Caki2 (cell line): ENCODE measurements at regions not wholly inside any gene's neighbourhood (a gene's known extent, or its start where the extent isn't known, plus 50 kb on each side); places are given as distances from the start of the nearest gene placed in this dataset.
"Not testable (repeated sequence)": the region's sequence is repeated elsewhere in the genome, so short reads cannot be mapped to it uniquely, and the experiment has no call there.

ENCODE experiments used
- DNase-seq: peaks from one replicate; pipeline ENCODE4 v3.0.0-alpha.2; 2015; ENCODE audit warnings: low read depth
- in situ Hi-C: cut with HindIII; loops from 2 replicates; pipeline ENCODE4 v1.10.0; 2016; ENCODE audit warnings: low sequenced_read_pairs, low pct_unique_long_range_greater_than_20kb, mixed read lengths

DNA sequence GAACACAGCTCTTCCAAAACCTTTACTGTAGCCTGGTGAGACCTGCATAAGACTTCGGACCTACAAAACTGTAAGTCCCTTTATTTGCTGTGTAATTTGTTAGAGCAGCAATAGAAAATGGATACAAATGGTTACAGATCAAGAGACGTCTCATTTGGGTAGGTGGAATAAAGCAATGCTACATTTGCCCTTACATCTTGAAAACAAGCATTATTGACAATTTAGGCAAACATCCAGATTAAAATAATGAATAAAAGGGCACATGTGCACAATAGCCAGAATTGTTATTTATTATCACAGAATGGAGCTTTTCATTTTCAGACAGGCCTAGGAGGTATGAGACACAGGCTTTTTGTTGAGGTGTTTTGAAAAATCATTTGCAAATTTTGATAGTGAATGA, 222.2 kb upstream of the CPHXL start:
- in situ Hi-C loops, result no loop called here
- DNase-seq, result no peak

DNA sequence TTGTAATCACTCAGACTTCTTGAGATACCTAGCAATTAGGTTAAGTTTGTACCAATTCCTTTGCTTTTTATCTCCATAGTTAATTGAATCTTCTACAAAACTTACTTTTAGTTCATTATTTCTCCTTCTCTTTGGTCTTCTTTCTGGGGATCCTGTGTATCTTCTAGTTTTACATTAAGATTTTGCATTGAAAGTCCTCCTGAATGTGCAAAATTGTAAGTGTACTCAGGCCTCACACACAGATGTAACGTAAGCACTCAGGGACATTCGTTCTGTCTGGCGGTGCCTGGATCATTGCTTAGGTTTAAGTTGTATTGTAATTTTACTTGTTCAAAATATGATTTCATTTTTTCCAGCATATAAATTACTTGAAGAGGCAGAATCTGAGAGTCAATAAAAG, 222.6 kb upstream of the CPHXL start:
- no peak for DNase-seq
- in situ Hi-C loops, result no loop called here

GRCh38 chr16:75952124-75952523, 225.8 kb upstream of the CPHXL start:
- no peak for DNase-seq
- in situ Hi-C loops, result no loop called here

DNA sequence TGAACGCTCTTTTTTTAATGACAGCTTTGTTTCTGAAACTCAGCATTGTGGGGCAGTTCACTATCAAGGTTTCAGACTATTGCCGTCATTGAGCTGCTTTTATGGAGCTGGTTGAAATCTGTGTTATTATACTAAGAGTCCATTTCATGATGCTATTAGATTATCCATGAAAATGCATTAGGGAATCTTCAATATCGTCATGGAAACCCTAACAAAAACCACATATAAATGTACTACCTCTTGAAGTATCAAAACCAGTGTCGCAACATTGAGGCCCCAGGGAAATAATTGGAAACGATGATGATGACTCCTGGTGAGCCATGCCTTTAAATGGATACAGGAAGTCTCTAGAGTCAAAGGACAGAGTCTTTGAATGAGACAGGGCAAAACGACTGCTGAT, 231.6 kb upstream of the CPHXL start:
- no peak for DNase-seq
- in situ Hi-C loops, result no loop called here

GRCh38 chr16:75965504-75966374, 239.4 kb upstream of the CPHXL start:
- no peak for DNase-seq
- in situ Hi-C loops, result no loop called here

DNA sequence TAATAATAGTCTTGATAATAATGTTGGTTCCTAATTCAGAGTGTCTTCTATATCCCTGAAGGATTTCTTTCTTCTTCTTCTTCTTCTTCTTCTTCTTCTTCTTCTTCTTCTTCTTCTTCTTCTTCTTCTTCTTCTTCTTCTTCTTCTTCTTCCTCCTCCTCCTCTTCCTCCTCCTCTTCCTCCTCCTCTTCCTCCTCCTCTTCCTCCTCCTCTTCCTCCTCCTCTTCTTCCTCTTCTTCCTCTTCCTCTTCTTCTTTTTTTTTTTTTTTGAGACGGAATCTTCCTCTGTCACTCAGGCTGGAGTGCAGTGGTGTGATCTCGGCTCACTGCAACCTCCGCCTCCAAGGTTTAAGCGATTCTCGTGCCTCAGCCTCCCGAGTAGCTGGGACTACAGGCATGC, 242.8 kb upstream of the CPHXL start:
- DNase-seq, in situ Hi-C loops: not testable (repeated sequence)

DNA sequence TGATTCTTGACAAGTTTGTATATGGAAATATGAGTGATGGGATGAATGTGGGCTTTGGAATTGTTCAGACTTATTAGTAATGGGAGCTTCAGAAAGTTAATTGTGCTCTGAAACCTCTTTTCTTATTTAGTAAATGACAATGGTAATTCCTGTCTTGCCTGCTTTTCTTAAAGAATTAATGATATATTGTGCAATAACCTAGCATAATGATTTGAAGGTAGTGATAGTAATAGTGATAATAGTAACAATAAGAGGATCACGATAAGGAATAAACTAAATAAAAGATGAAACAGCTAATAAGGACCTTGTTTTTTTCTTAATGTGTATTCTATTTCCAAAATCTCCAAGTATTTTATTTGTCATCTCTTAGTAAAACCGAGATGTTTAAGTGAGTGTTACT, 245.0 kb upstream of the CPHXL start:
- in situ Hi-C loops, result no loop called here
- no peak for DNase-seq

GRCh38 chr16:75983296-75983695, 257.0 kb upstream of the CPHXL start:
- in situ Hi-C loops, result no loop called here
- DNase-seq, result no peak

DNA sequence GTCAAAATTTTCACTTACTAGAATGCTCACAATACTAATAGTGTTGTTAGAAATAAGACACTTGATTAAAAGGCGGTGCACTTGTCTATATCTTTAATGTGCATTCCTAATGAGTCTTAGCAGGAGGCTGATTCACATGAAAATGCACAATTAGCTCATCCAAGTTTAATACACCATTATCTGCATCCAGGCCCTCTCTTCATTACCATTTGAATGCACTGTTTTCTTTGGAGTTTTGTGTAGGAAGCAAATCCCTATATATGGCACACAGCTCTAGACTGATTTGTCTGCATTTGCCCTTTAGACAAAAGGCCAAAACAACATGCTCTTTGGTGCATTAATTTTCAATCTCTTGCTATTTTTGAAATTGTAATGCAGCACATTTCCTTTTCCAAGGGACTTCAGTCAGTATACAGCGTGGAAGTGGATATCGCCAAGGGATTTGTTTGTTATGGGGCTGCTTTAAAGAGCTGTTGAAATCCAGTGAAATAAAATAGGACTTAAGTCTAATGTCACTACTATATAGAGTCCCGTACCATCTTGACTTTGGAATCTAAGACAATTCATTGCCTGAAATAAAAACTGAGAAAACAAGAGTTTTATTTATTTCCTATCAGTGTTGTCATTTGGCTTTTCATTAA, 257.6 kb upstream of the CPHXL start:
- in situ Hi-C loops, result no loop called here
- no peak for DNase-seq

- in situ Hi-C loops, result no loop called here
- no peak for DNase-seq
Measured at GRCh38 chr16:75987323-75987722, 261.0 kb upstream of the CPHXL start.

- in situ Hi-C loops, result no loop called here
- no peak for DNase-seq
Measured at GRCh38 chr16:75996491-75996890, 270.2 kb upstream of the CPHXL start.

GRCh38 chr16:75997606-75998005, 271.3 kb upstream of the CPHXL start:
- in situ Hi-C loops, result no loop called here
- peak; percentile 6 for DNase-seq

GRCh38 chr16:76007645-76008044, 269.6 kb upstream of the CNTNAP4 start:
- no peak for DNase-seq
- in situ Hi-C loops, result no loop called here

DNA sequence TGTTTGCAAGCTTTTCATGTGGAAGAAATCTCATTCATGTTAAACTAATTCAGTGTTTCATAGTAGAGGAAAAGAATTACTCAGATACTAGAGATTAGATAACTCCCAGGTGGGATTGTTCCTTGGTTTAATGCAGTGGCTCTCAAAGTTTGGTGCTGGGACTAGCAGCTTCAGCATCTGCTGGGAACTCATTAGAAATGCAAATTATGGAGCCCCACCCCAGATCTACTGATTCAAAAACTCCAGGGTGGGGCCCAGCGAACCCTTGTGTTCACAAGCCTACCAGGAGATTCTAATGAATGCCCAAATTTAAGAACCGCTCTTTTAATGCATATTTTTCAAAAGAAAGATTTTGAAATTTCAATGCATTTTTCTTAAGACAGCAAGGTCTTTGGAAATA, 253.4 kb upstream of the CNTNAP4 start:
- DNase-seq, result no peak
- in situ Hi-C loops, result no loop called here

GRCh38 chr16:76035689-76036088, 241.5 kb upstream of the CNTNAP4 start:
- in situ Hi-C loops, result no loop called here
- peak; percentile 10 for DNase-seq

GRCh38 chr16:76038097-76038496, 239.1 kb upstream of the CNTNAP4 start:
- in situ Hi-C loops, result no loop called here
- DNase-seq, result no peak

DNA sequence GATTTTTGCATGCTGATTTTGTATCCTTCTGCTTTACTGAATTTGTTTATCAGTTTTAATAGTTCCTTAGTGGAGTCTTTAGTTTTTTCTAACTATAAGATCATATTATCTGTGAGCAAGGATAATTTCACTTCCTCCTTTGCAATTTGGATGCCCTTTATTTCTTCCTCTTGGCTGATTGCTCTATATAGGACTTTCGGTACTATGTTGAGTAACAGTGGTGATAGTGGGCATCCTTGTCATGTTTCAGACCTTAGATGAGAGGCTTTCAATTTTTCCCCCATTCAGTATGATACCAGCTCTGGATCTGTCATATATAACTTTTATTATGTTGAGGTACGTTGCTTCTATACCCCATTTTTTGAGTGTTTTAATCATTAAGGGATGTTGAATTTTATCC, 224.5 kb upstream of the CNTNAP4 start:
- in situ Hi-C loops, result no loop called here
- DNase-seq, result no peak

DNA sequence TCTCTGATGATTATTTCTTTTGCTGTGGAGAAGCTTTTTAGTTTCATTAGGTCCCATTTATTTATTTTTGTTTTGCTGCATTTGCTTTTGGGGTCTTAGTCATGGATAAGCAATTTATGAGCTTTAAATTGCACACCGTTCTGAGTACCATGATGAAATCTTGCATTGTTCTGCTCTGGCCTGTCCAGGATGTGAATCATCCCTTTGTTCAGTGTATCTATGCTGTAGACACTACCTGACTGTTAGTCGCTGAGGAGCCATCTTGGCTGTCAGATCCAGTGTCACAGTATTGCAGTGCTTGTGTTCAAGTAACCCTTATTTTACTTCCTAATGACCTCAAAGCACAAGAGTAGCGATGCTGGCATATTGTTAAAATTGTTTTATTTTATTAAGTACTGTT, 218.0 kb upstream of the CNTNAP4 start:
- in situ Hi-C loops, result no loop called here
- DNase-seq, result no peak

DNA sequence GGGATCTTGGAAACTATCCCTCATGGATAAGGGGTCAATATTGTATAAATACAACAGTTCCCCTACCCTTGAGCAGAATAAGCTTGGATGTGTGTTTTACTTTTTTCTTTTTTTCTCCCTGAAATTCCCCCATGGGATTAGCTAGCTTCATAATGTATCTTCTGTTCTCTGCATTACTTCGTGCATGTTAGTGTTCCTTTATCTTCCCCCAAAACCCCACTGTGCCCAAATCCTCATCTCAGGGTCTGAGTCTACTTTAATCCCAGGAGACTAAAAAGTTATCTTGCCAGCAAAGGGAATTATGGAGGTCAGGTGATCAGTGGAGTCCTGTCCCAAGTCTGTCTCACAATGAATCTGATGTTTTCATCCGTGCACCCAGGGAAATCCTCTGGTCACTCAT, 217.5 kb upstream of the CNTNAP4 start:
- in situ Hi-C loops, result no loop called here
- no peak for DNase-seq

DNA sequence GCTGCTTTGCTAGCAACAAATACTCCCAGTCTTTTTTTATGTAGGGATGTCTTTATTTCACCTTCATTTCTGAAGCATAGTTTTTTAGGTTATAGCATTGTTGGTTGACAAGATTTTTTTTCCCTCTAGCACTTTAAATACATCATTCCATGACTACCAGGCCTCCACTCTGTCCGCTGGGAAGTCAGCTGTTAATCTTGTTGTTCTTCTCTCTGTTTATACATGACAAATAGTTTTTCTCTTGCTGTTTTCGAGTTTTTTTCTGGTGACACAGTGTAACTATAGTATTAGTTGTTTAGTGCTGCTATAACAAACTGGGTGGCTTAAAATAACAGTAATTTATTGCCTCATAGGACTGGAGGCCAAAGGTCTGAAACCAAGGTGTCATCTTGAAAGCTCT, 205.5 kb upstream of the CNTNAP4 start:
- in situ Hi-C loops, result no loop called here
- DNase-seq, result no peak
